Lower leg skin (tissue), 3 donors: ENCODE measurements at regions not wholly inside any gene's neighbourhood (a gene's known extent, or its start where the extent isn't known, plus 50 kb on each side); places are given as distances from the start of the nearest gene placed in this dataset.

Experiments
- CTCF ChIP-seq, 3 donors: fragments of 450-650 bp; IDR thresholded peaks; one replicate each; pipeline ENCODE4 v1.5.1; 2016; ENCODE audit warnings: antibody characterized with exemption in 3 of 3, mild to moderate bottlenecking in 3 of 3, moderate library complexity in 2 of 3
- POLR2A ChIP-seq, 2 donors: fragments of 450-650 bp; IDR thresholded peaks; one replicate each; pipeline ENCODE4 v1.6.1; 2016 to 2017; ENCODE audit warnings: antibody characterized with exemption in 2 of 2, mild to moderate bottlenecking in 1 of 2, moderate library complexity in 1 of 2

- TF ChIP-seq CTCF (IDR thresholded peaks at IDR 0.05) = no peak
- no peak for TF ChIP-seq POLR2A (IDR thresholded peaks at IDR 0.05)
Measured at GRCh38 chr5:98638701-98639100, 134.8 kb upstream of the RGMB start.
